Fibroblast of skin of right biceps (primary cell): ENCODE measurements at regions not wholly inside any gene's neighbourhood (a gene's known extent, or its start where the extent isn't known, plus 50 kb on each side); places are given as distances from the start of the nearest gene placed in this dataset.

ENCODE experiments used
- DNase-seq: peaks from one replicate; pipeline ENCODE4 v3.0.0-alpha.2; 2013

DNA sequence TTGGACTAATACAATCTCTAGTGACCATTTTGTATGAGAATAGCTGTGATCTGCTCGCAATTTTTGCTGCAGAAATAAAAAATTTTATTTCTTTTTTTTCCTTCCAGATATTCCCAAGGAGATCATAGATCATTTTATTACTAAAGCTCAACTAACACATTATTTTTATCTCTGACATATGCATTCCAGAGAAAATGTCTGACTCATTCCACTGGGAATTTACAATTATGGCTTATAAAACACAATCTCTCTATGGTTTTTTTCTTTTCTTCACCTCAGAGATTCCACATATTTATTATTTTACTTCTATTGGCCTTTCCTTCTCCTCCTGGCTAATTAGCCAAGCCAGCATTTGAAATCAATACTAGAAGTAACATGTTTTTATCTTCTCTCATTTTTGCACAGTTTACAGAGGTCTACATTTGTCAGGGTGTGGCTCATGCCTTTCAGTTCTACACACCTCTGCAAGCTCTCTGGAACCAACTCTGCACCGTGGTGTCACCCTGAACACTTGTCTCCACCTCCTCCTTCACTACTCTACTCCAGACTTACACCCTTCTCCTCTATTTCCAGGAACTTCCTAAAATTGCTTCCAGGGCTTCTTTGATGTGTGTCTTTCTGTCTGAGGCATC, 59.8 kb upstream of the GPM6A start:
- peak; percentile 24 for DNase-seq

DNA sequence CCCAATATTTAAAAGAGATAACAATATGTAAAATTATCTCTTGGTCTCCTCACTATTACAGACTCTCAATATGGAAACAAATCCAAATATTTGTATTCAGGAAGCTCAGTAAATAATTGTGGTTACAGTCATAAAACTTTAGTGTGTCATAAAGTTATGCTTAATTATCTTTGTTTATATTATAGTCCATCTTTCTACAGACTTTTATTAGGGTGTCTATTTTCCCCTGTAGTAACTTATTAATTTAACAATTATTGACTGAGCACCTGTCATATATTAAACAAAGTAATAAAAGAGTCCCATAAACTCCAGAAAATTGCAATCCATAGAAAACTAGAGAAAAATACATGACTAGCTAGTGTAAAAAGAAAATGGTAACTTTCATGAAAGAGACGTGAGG, 61.6 kb upstream of the GPM6A start:
- DNase-seq, result no peak

DNA sequence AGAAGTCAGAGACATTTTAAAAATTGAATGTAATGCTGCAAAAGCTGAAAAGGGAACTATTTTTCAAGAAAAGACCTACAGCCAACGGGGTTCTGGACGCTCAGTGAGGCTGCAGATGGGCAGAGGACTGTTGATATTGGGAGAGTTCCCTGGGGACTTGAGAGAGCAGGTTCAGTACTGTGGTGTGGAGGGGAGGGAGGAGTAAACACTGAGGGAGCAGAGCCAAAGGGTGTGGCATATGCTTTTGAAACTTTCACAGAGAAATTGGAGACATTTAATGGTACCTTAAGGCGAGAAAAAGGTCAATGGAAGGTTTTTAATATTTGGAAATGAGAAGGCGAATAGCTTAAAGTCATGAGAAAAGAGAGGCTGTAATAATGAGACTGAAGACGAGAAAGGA, 62.2 kb upstream of the GPM6A start:
- DNase-seq, result no peak

DNA sequence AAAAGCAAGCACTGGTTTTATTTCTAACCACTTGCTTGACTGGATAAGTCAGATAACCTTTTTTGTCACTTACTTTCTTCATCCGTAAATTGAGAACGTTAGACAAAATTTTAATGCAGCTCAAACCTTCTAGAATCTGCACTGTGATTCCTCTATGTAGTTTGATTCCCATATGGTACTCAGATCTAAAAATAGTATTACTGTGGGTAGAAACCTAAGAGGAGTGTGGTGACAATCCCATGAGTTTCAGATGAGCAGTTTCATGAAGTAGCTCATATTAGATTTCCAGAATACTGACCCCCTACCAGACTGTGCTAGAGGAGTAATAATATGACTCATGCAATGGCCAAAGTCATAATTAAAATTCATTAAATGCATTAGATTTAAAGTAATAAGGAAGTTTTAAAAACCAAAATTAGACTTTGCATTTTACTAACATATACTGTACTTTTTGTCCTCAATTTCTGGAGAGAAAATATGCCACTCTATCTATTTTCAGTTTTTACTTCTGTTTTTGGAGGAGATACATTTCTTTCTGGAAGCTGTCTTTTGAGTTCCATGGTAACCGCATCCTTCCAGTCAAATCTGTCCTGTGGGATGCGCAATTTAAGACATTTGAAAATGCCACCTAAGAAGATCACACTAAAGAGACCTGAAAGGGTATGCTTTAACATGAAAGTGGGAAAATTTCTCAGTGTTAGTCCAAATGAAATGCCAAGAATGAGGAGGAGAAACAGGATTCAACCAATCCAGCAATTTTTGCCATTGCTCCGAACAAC, 64.1 kb upstream of the GPM6A start:
- DNase-seq, result no peak

DNA sequence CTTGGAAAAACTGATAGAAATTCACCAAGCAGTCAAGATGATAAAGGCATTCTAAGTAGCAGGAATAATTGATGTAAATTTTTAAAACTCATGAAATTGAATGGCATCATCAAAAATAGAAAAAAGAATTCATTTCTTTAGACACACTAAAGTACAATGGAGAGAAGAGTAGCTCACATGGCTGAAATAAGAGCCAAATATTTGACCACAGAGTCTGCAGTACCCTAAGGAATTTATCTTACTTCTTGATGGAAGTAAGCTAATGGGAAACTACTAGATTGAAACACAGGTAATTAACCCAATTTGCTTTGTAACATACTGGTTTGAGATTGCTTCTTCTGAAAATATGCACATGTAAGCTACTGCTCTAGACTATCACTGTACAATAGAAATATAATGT, 70.8 kb upstream of the GPM6A start:
- DNase-seq, result no peak

DNA sequence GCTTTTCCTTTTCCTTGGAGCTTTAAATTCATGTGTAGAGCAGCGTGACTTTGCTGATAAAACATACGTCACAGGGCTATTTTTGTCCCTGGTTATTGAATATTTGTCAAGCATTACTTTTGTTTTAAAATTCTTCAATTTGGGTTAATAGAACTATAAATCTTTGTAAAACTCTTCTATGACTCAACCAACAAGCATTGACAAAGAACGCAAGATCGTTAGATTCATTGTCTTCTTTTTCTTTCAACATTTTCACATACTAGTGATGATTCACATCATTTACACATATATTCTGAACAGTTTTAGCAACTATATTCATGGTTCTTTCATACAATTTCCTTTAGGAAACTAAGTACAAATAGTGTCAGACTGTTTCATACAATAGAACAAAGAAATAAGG, 72.0 kb upstream of the GPM6A start:
- DNase-seq, result peak; percentile 10

DNA sequence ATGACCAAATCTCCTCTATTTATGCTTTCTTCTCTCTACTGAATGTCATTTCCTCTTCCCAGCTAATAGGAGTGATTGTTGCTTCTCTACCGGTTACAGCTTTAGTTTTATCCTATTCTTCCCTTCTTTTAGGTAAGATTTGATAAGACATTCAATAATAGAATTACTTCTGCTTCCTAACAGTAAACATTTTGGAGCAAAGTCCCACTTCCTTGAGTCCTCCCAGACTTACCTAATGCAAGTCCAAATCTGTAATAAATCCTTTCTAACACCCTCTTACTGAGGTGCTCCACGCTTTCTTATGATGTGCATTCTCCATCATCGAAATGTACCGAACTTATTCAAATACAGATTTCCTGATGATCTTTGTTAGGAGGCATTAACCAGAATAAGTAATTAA, 79.2 kb upstream of the GPM6A start:
- DNase-seq, result no peak

DNA sequence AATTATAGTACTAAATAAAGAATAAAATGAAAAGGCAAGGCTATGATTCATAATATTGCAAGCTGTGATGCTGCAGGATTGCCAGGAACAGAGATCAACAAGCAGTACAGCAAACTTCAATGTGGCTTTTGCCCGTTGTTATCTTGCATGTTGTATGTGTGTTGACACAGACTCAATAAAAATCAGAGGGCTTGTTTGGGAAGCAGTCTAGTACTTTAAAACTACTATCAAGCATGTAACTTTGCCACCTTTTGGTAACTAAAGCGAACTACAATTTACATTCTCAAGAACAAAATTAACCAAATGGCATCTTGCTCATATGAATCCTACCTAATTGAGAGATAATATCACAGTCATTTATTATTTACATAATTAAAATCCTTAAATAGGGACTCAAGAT, 79.8 kb upstream of the GPM6A start:
- no peak for DNase-seq

DNA sequence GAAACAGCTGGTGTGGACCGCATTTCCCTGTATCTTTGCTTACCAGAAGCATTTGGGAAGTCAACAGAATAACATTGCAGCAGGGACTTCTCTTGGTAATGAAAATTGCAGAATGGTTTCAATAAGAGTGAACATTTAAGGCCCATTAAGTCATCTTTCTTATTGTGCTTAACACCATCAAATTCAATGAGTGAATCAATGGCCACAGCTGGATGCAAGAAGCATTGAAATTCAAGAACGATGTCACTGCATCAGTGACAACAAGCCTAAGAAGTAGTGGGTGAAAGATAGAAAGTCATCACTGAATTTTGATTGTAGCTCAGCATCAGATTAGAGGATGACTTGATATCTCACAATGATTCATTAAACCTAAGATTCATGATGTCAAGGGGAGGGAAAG, 93.9 kb upstream of the GPM6A start:
- no peak for DNase-seq

DNA sequence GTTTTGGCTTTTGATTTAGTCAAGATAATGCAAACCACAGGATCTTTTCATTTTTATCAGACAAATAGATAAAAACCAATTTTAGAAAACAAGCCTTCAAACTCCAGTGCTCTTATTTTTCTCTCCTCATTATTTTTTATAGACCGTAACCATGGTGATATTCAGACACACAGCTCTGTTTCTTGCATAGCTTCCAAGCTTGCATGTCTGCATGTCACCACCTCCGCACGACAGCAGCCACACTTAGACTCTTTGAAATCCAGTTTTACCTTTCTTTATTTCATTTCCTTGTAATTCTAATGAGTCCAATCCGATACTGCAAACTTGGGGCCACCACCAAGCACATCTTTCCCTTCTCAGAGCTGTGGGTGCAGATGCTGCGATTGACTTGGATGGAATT, 94.3 kb upstream of the GPM6A start:
- no peak for DNase-seq

DNA sequence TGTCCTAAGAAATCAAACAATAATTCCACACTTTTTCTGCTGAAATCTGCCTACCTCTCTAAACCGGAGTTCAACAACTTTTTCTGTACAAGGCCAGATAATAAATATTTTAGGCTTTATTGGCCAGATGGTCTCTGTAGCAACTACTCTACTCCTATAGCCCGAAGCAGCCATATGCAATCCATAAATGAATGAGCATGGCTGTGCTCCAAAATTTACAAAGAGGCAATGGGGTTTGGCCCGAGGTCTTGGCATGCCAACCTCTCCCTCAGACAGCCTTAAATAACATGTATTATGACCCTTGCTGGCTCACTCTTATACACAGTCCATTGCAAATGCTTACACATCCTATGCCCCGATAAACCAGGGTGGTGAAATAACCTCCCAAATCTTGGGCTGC, 98.6 kb upstream of the GPM6A start:
- DNase-seq, result no peak

DNA sequence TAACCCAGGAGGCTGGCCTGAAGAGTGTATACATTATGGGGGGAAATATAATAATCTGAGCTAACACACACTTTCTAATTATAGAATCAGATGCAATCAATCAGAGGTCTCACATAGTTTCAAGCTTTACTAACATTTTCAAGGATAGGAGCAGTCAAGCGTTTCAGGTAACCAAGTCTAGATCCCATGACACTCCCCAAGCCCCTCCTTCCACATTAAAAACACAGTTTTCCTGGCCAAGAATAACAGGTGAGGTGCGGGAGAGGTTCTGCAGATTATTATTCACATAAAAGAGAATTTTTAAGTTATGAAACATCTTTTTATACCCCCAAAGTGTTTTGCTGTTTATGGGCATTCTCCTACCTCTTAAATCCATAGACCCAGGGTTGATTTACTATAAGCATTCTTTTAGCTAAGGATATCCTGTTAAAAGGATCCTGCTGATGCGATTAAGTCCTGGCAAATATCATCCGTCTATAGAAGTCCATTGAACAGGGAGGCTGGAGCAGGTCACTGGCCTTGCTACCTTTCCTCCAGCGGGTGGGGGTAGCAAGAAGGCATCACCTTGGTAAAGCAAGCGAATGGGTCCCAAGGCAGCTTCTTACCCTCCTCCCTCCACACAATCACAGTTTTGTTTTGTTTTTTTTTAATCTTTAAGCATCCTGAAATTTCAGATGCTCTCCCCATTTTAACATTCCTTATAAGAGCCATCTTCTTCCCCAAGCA, 104.7 kb upstream of the GPM6A start:
- no peak for DNase-seq

DNA sequence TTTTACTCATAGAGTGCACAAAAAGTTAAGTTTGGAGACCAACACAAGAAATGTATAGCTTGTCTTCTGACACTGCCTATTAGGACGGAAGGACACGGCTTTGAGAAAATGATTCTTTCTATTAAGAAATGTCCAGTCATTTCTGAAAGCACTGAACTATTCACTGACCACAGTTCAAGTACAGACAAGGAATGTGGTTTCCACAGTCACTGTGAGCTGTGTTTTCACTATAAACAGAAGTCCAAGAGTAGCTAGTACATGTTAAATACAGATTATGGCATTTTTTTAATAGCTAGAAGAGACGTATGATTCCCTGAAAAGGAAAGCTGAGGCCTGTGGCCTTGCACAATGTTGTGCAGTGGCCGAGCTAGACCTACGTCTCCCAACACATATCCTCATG, 115.1 kb upstream of the GPM6A start:
- DNase-seq, result no peak

DNA sequence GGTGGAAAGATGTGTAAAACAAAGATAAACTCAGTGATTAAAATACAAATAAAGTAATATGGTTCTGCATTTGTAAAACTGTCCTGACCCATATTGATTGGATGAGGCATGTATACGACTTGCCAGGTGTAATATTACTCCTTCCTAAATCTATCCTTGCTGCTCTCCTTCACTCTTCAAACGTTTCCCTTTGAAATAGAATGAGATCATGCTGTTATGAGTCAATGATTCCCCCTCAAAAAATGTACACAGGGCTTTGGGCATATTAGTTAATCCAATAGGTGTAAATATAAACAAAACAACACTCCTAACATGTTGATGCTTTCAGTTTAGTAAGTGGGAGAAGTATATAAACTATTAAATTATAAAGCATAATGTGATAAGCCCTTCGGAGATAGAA, 117.4 kb upstream of the GPM6A start:
- DNase-seq, result no peak

DNA sequence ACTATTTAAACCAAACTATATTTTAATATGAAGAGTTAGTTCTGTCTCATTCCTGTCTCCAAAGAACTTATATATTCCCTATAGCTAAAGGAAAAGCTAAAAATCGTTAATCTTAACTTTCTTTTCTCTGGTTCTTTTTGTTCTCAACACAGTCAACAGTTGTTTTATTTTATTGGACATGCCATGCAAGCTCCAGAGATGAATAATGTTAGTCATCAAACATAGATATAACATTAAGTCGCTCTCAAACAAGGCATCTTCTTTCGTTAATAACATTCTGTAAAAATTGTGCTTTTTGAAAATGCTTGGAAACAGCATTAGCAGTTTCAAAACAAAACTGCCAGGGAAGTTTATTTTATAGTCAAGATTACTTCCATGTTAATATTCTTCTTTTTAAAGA, 117.9 kb upstream of the GPM6A start:
- DNase-seq, result no peak

DNA sequence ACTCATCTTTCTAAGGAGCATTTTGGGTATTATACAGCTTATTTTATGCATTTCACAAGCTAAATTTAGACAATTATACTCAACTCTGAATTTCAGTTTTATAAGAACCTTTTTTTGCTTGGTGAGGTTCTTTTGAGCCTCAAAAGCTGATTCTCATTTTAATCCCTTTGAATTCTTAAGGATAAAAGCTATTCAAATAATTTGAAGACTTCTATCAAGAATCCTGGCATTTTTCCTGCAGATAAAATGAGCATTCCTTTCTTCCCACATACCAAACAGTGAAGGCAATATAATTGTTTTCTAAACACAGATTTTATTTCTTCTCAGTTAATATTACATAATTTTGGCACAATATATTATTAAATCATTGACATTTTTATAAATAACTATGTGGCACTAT, 118.4 kb upstream of the GPM6A start:
- no peak for DNase-seq

DNA sequence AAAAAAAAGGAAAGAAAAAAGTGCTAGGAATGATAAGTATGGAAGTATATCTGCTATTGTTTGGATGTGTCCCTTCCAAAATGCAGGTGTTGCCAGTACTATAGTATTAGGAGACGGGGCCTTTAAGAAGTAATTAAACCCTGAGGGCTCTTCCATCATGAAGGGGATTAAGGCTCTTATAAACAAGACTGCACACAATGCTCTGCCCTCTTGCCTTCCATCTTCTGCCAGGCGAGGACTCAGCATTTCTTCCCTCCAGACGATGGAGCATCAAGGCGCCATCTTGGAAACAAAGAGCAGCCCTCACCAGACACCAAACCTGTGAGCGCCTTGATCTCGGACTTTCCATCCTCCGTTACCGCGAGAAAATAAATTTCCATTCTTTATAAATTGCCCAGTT, 120.1 kb upstream of the GPM6A start:
- DNase-seq, result no peak

DNA sequence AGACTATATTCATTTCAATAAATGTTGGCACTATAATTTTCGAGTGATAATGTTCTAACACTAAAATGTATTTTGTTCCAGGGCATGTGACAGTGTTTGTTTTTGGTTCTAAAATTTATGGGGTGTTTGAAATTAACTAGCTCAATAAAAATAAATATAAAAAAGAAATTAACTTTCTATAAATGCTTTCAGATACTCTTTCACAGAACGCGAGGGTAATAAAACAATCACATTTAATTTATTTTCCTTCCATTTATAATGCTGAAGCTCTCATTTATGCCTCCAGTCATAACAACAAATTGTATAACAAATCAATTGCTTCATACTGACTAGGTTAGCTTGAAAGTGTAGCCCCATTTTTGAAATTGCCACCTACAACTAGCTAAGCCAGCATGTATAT, 122.4 kb upstream of the GPM6A start:
- DNase-seq, result no peak

DNA sequence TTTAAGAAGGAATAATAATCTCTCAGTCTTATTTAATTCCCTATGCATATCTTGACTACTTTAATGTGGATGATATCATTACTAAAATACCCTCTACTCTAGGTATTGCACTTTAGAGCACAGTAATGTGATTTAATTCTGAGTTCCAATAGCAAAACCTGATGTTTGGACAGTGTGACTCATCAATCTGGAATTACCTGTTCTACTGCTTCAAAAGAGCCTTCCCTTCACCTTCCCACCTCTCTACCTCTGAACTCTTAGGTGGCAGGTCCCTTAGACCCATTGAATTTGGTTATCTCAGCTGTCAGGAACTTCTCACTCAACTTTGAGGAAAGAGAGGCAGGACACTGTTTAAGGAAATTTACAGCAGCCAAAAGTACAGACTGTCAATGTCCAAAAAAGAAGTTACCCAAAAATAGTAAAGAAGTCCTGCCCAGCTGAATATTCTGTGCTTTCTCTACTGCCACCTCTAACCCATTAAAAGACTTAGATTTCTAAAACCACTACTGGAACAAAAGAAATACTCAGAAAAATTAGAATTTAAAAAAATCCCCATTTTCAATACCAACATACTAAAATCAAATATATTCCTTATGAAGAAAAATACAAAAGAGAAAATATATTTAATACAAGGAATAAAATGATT, 123.1 kb upstream of the GPM6A start:
- DNase-seq, result no peak

DNA sequence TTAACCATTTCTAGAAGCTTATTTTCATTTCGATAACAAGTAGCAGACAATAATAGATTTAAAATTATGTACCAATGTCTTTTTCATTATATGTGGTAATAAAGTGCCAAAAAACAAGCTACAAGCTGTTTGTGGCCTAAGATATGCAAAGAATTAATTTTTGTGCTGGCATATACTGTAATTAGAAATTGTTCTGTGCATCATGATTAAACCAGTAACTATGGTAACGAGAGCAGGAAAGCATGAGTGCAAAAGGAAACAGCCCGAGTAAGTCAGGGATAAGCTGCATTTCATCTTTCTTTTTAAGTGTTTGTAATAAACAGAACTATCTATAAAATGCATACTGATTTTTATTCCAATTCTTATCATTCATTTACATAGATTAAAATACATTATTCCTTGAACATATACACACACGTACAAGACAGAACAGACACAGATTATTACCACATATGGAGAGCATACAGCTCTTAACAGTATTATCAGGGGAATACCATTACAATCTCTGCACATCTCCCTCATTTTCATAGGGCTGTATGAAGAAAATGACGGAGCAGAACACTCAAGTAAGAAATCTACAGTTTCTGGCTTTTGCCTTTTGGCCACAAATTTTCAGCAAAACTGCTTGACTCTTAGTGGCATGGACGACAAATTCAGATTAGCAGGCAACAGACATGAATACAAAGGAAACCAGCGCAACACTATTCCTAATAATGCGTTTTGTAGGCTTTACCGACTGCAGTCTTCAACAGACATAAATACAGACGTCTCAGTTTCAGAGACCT, 121.3 kb upstream of the WDR17 start:
- DNase-seq, result no peak

DNA sequence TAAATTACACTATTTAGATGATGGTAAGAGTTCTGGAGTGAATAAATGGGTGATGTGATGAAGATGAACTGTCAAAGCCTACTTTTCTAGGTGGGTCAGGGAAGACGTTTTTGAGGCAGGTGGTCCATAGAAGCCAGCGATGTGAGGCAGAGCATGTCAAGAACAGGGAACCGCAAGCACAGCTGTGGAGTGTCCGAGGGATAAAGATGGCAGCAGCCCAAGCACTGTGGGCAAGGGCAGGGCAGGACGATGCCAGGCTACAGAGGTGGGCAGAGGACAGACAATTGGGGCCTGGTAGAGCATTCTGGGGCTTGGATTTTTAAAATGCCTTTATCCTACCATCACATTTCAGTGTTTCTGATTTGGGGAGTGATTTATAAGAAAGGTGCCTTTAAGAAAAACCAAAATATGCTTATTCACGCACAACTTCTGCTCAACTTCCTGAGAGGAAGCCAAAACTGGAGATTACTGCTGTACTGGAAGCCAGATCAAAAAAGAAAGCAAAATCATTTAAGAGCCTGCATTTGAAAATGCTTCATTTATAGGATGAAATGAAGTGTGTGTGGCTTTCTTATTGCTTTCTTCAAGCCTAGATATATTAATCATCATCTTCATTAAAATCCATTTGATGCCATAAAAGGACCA, 119.0 kb upstream of the WDR17 start:
- DNase-seq, result no peak

DNA sequence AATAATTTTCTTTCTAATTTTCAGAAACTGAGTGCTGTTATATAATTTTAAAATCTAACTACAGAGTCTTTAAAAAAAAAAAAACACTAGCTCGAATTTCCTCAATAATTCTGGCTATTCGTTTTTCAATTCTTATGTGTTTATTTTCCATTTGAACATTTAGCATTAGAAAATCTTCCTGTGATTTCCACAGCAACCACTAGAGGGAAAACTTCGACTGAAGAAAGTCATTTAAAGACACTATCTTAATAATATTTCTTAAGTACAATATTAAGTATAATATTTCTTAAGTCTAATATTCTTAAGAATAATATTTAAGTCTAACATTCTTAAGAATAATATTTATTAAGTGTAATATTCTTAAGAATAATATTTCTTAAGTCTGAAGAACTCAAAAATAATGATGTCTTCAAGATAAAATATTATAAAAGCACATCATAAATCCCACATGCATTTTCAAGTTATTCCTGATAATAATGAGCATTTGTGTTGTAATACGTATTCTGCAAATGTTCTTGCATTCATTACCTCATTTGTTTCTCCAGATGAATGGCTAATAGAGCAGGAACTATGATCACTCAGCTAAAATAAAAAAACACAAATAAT, 118.4 kb upstream of the WDR17 start:
- DNase-seq, result peak; percentile 26
